ENCODE measurements at regions not wholly inside any gene's neighbourhood (a gene's known extent, or its start where the extent isn't known, plus 50 kb on each side); places are given as distances from the start of the nearest gene placed in this dataset.

GRCh38 chr2:204477358-204477950, 67.8 kb upstream of the PARD3B start:
- DNase-seq (ENCODE audit: low read depth), result no peak

GRCh38 chr2:204479557-204479956, 65.7 kb upstream of the PARD3B start:
- DNase-seq (ENCODE audit: low read depth), result no peak

DNA sequence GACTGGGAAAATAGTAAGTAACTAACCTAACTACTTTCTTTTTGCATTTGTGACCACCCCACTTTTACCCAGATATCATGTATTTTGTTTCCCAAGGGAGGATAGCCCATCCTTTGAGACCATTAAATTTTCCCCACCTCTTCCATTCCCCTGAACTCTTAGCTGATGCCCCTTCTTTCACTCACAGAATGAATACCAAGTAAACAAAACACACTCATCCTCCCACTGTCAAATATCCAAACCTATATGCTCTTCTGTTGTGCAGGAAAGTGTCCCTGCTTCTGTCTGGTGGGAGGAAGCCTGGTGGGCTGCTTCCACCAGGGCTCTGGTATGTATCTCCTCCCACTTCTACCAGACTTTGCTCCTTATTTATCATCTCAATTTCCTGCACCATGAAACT, 64.6 kb upstream of the PARD3B start:
- no peak for DNase-seq (ENCODE audit: low read depth)

DNA sequence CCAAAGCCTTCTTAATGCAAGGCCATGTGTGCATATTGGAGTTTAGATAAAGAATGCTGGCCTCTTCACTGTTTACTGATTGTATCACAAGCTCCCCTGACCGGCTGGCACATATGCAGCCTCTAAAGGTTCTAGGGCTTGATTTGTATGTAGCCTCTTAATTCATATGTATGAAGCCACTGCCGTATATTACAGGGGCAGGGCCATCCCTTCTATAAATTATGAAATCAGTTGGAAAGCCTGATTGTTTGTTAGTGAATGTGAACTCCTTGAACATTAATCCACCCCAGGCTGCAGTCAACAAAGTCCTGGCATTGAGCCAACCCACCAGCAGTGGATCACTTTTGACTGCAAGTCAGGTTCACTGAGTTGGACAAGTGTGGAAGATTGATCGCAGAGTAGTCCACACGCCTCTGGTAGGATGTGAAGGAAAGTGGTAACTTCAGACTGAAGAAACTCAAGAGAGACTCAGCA, 61.6 kb upstream of the PARD3B start:
- peak; percentile 3 for DNase-seq (ENCODE audit: low read depth)

DNA sequence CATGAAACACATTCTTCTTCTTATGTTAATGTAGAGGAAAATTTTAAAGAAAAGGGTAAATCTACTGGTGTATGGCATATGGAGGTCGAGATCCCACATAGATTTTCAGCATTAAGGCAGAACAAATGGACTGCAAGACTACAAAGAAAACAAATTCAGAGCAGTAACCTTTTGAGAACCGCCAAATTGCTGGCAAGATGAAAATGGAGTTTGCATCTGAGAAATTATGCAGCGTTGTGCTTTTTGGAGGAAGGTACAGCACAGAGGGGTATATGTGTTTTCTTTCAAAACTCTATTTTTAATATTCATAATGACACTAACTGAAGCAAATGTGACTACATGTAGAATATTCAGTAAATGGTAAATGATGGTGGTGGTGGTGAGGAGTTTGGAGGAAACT, 59.0 kb upstream of the PARD3B start:
- no peak for DNase-seq (ENCODE audit: low read depth)

DNA sequence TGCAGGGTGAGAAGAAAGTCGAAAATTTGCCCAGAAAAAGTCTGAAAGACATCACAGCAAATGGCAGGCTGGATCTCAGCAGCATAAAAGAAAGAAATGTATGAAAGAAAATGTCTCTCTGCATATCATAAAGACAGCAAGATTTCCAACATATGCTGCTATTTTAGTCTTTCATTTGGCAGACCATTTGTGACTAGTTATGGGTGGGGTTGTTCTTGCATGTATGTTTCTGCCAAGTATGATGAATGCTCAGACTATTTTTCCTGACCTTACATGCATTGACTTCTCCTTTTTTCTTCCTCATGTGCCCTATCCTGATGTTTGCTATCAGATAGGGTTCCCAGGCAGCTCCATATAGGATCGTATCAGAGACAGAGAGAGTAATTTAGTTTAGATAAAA, 58.5 kb upstream of the PARD3B start:
- no peak for DNase-seq (ENCODE audit: low read depth)

GRCh38 chr2:204487447-204488229, 57.6 kb upstream of the PARD3B start:
- no peak for DNase-seq (ENCODE audit: low read depth)

GRCh38 chr2:204491528-204491927, 53.7 kb upstream of the PARD3B start:
- DNase-seq (ENCODE audit: low read depth), result no peak

DNA sequence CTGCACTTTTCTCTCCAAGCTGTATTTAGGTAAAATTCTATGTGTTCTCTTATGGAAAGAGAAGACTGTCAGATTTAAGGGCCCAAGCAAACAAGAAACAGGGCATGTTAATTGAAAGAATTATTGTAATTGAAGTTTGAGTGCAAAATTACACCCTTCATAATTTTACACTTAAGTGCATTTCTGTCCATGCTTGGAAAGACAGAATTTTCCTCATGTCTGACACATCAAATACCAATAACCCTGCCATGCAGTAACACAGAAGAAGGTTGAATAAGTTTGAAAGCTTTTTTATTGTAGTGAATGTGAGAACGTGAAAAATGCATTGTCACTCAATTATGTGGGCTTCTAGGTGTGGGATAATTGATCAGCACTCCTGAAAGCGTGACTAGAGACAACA, 52.9 kb upstream of the PARD3B start:
- no peak for DNase-seq (ENCODE audit: low read depth)

DNA sequence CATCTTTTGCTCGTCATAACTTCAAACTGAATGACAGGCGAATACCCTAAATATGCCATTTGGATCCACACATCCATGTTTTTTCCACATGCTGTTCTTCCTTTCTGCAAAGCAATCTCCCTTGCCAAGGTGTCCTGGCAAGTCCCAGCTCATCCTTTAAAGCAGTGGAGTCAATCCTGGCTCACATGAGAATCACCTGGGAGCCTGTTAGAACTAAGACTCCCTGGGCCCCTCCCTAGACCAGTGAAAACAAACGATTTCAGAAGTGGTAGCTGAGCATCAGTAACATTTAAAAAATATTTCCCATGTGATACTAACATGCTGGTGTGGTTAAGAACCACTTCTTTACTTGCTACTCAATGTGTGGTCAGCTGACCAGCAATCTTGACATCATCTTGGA, 50.6 kb upstream of the PARD3B start:
- no peak for DNase-seq (ENCODE audit: low read depth)

- no peak for DNase-seq (ENCODE audit: low read depth)
These were observed 49.9 kb upstream of the PARD3B start for GRCh38 chr2:204495381-204495780.
